PC-3 (cell line): ENCODE measurements at regions not wholly inside any gene's neighbourhood (a gene's known extent, or its start where the extent isn't known, plus 50 kb on each side); places are given as distances from the start of the nearest gene placed in this dataset.

ENCODE experiments used
- ATAC-seq: fragments of 200-7000 bp; cut with Tn5 transposase; 2 replicates; pipeline ENCODE4 v1.9.1; 2020; ENCODE audit warnings: mild to moderate bottlenecking, moderate library complexity
- BruUV-seq: library from RNA; stranded (reverse); fragments of 400-500 nt; replicated peaks from 2 replicates; lab custom pipeline; 2021; lab: Mats Ljungman, UMichigan
- CTCF ChIA-PET: fragments of 300-600 bp; sonication (Branson Sonifier 250); formaldehyde crosslinking; loops from one replicate; lab custom pipeline; 2022; ENCODE audit warnings: antibody characterized with exemption; lab: Charles Lee
- POLR2A ChIA-PET: fragments of 300-600 bp; sonication (Branson Sonifier 250); formaldehyde crosslinking; loops from one replicate; lab custom pipeline; 2022; ENCODE audit warnings: antibody characterized with exemption; ENCODE audit not compliant: unreplicated experiment; lab: Charles Lee
- DNase-seq: peaks from one replicate; pipeline ENCODE4 v3.0.0-alpha.2; 2015
- H2AFZ ChIP-seq: fragments of 300-600 bp; sonication (generic); 2 replicates; pipeline ENCODE4 v1.6.0; 2016; ENCODE audit warnings: antibody characterized with exemption, low read length
- H3F3A ChIP-seq: fragments of 300-600 bp; sonication (generic); one replicate; pipeline ENCODE4 v1.6.0; 2017; ENCODE audit warnings: antibody characterized with exemption, low read length, control low read depth, mild to moderate bottlenecking; ENCODE audit not compliant: unreplicated experiment
- H3K27ac ChIP-seq: fragments of 300-600 bp; sonication (generic); 2 replicates; pipeline ENCODE4 v1.5.1; 2016; ENCODE audit warnings: mild to moderate bottlenecking, low read length
- H3K27me3 ChIP-seq: fragments of 300-600 bp; sonication (generic); 2 replicates; pipeline ENCODE4 v1.6.1; 2016; ENCODE audit warnings: low read length, mixed read lengths
- H3K36me3 ChIP-seq: fragments of 300-600 bp; sonication (generic); 2 replicates; pipeline ENCODE4 v1.6.1; 2016; ENCODE audit warnings: low read depth, mixed run types, low read length, mixed read lengths
- H3K4me1 ChIP-seq: fragments of 300-600 bp; sonication (generic); 2 replicates; pipeline ENCODE4 v1.5.1; 2016; ENCODE audit warnings: low read length; ENCODE audit not compliant: insufficient read depth
- H3K4me2 ChIP-seq: fragments of 300-600 bp; sonication (generic); 2 replicates; pipeline ENCODE4 v1.6.0; 2016; ENCODE audit warnings: low read length
- H3K4me3 ChIP-seq: fragments of 300-600 bp; sonication (generic); 2 replicates; pipeline ENCODE4 v1.5.1; 2016; ENCODE audit warnings: mild to moderate bottlenecking, low read length, mixed read lengths
- H3K79me2 ChIP-seq: fragments of 300-600 bp; sonication (generic); 2 replicates; pipeline ENCODE4 v1.6.1; 2017; ENCODE audit warnings: low read length, mixed read lengths
- H3K9ac ChIP-seq: fragments of 300-600 bp; sonication (generic); 2 replicates; pipeline ENCODE4 v1.6.0; 2016; ENCODE audit warnings: mild to moderate bottlenecking, low read length
- H3K9me2 ChIP-seq: fragments of 300-600 bp; sonication (generic); replicated peaks from 2 replicates; pipeline ENCODE4 v1.6.1; 2016; ENCODE audit warnings: mixed run types, low read length, mixed read lengths
- H3K9me3 ChIP-seq: fragments of 300-600 bp; sonication (generic); 2 replicates; pipeline ENCODE4 v1.6.1; 2016; ENCODE audit warnings: low read length, mixed read lengths
- H4K20me1 ChIP-seq: fragments of 300-600 bp; sonication (generic); 2 replicates; pipeline ENCODE4 v1.6.1; 2016; ENCODE audit warnings: low read length, mixed read lengths
- CTCF ChIP-seq: fragments of 300-600 bp; sonication (generic); conservative IDR thresholded peaks from 2 replicates; pipeline ENCODE4 v1.5.1; 2017; ENCODE audit warnings: antibody characterized with exemption, low read depth, mild to moderate bottlenecking, low read length
- EZH2 ChIP-seq: fragments of 300-600 bp; sonication (generic); IDR thresholded peaks from one replicate; pipeline ENCODE4 v1.6.1; 2017; ENCODE audit warnings: antibody characterized with exemption, mild to moderate bottlenecking, low read length; ENCODE audit not compliant: unreplicated experiment
- EZH2phosphoT487 ChIP-seq: fragments of 300-600 bp; sonication (generic); IDR thresholded peaks from 2 replicates; pipeline ENCODE4 v1.6.1; 2018; ENCODE audit warnings: mild to moderate bottlenecking, antibody characterized with exemption, low read length, borderline replicate concordance
- intact Hi-C: fragments of 100-400 bp; cut with micrococcal nuclease; formaldehyde crosslinking; loops from 2 replicates; pipeline ENCODE4 v1.9.0; 2023

GRCh38 chr3:152519376-152519775 lies 250.6 kb downstream of the MBNL1 start:
- Histone ChIP-seq H3K79me2 (no peaks in the 10 kb centered on the region), H3K9ac (no peak overlapping the region), H3K4me3 (no peak overlapping the region), H4K20me1 (no peaks in the 10 kb centered on the region), H3K4me2 (no peak overlapping the region), H3F3A (no peaks in the 10 kb centered on the region), H3K4me1 (no peaks in the 10 kb centered on the region), H3K9me3 (no peaks in the 10 kb centered on the region), H2AFZ (no peak overlapping the region), H3K27me3 (no peaks in the 10 kb centered on the region), H3K36me3 (no peaks in the 10 kb centered on the region), H3K27ac (no peak overlapping the region), H3K9me2 (no peaks in the 10 kb centered on the region)
- POLR2A ChIA-PET = no interaction called here
- CTCF ChIA-PET = interaction anchor here (0.7 kb wide), 1 partner anchor 73 kb away, joined by 3 read pairs; no protein-coding TSS in a partner anchor
- no peak for DNase-seq
- BruUV-seq = no TSS peak
- TF ChIP-seq CTCF (no peak), EZH2phosphoT487 (no peak), EZH2 (no peak)
- intact Hi-C loops = no loop called here
- ATAC-seq = no peak

- DNase-seq (no peak), ATAC-seq (no peak)
- H3K79me2 ChIP-seq = no peaks in the 10 kb centered on the region
- H2AFZ ChIP-seq = no peak overlapping the region
- H3K27ac ChIP-seq = no peak overlapping the region
- no peak overlapping the region for H3K4me2 ChIP-seq
- ChIA-PET CTCF (no interaction called here), POLR2A (no interaction called here)
- no peaks in the 10 kb centered on the region for H3K9me2 ChIP-seq
- H3K36me3 ChIP-seq = no peaks in the 10 kb centered on the region
- no peaks in the 10 kb centered on the region for H3K9me3 ChIP-seq
- no TSS peak for BruUV-seq
- intact Hi-C loops = loop anchor here (5.0 kb wide), 1 partner anchor 450 kb away; no protein-coding TSS in a partner anchor
- H3K27me3 ChIP-seq = no peaks in the 10 kb centered on the region
- no peaks in the 10 kb centered on the region for H3K4me1 ChIP-seq
- H3F3A ChIP-seq = no peaks in the 10 kb centered on the region
- no peak overlapping the region for H3K9ac ChIP-seq
- H4K20me1 ChIP-seq = no peaks in the 10 kb centered on the region
- H3K4me3 ChIP-seq = no peak overlapping the region
- TF ChIP-seq EZH2 = no peak
- TF ChIP-seq CTCF = no peak
- no peak for TF ChIP-seq EZH2phosphoT487
Measured at GRCh38 chr3:152522036-152522435, 253.3 kb downstream of the MBNL1 start.

GRCh38 chr3:152524198-152525140 lies 255.7 kb downstream of the MBNL1 start:
- ATAC-seq = peak; percentile 51; the same call in 1 of the 2 replicates
- no peaks in the 10 kb centered on the region for H3K27me3 ChIP-seq
- no TSS peak for BruUV-seq
- no peaks in the 10 kb centered on the region for H3K9me3 ChIP-seq
- intact Hi-C loops = loop anchor here (1.0 to 5.0 kb wide), 3 partner anchors 16 to 452 kb away; no protein-coding TSS in a partner anchor
- TF ChIP-seq EZH2 (no peak), CTCF (peak; percentile 89), EZH2phosphoT487 (no peak)
- no peaks in the 10 kb centered on the region for H3K9me2 ChIP-seq
- H3K36me3 ChIP-seq = no peaks in the 10 kb centered on the region
- no peaks in the 10 kb centered on the region for H3F3A ChIP-seq
- DNase-seq = peak; percentile 80
- H3K4me3 ChIP-seq = no peak overlapping the region
- no peak overlapping the region for H3K27ac ChIP-seq
- ChIA-PET CTCF (interaction anchor here (0.7 kb wide), 2 partner anchors 765 to 1369 kb away, joined by 3 read pairs; no protein-coding TSS in a partner anchor), POLR2A (no interaction called here)
- H3K4me1 ChIP-seq = no peaks in the 10 kb centered on the region
- H3K9ac ChIP-seq = no peak overlapping the region
- no peaks in the 10 kb centered on the region for H4K20me1 ChIP-seq
- no peaks in the 10 kb centered on the region for H3K79me2 ChIP-seq
- no peak overlapping the region for H2AFZ ChIP-seq
- no peak overlapping the region for H3K4me2 ChIP-seq
